Mucosa of stomach (tissue), 1 donor: ENCODE measurements at regions not wholly inside any gene's neighbourhood (a gene's known extent, or its start where the extent isn't known, plus 50 kb on each side); places are given as distances from the start of the nearest gene placed in this dataset.

Source experiments
- H3K27me3 ChIP-seq: one replicate; pipeline ENCODE4 v1.7.0; 2013; ENCODE audit warnings: mild to moderate bottlenecking, low read length; ENCODE audit not compliant: control insufficient read depth, insufficient read depth
- H3K36me3 ChIP-seq: one replicate; pipeline ENCODE4 v1.7.0; 2013; ENCODE audit warnings: low read length; ENCODE audit not compliant: control insufficient read depth, insufficient read depth
- H3K4me1 ChIP-seq: one replicate; pipeline ENCODE4 v1.7.0; 2013; ENCODE audit warnings: mild to moderate bottlenecking, low read length; ENCODE audit not compliant: control insufficient read depth, insufficient read depth
- H3K4me3 ChIP-seq: one replicate; pipeline ENCODE4 v1.7.0; 2013; ENCODE audit warnings: low read length
- H3K9ac ChIP-seq: one replicate; pipeline ENCODE4 v1.7.0; 2013; ENCODE audit warnings: mild to moderate bottlenecking, low read length, moderate library complexity
- H3K9me3 ChIP-seq: one replicate; pipeline ENCODE4 v1.7.0; 2013; ENCODE audit warnings: mild to moderate bottlenecking, low read length, moderate library complexity; ENCODE audit not compliant: control insufficient read depth
- donor health status: Pancreatic carcinoma.

GRCh38 chr14:71536015-71536740 lies 396.1 kb upstream of the RGS6 start:
- H3K4me1 ChIP-seq: peaks cover 7% of the 10 kb centered on the region
- no peak overlapping the region for H3K4me3 ChIP-seq
- no peaks in the 10 kb centered on the region for H3K9me3 ChIP-seq
- H3K27me3 ChIP-seq: no peaks in the 10 kb centered on the region
- H3K36me3 ChIP-seq: no peaks in the 10 kb centered on the region
- H3K9ac ChIP-seq: no peak overlapping the region

- no peaks in the 10 kb centered on the region for H3K27me3 ChIP-seq
- H3K9ac ChIP-seq: no peak overlapping the region
- peaks cover 7% of the 10 kb centered on the region for H3K4me1 ChIP-seq
- H3K36me3 ChIP-seq: no peaks in the 10 kb centered on the region
- H3K4me3 ChIP-seq: no peak overlapping the region
- H3K9me3 ChIP-seq: no peaks in the 10 kb centered on the region
These were observed 395.1 kb upstream of the RGS6 start for GRCh38 chr14:71536927-71537772.

GRCh38 chr14:71538288-71538687 lies 393.9 kb upstream of the RGS6 start:
- no peak overlapping the region for H3K9ac ChIP-seq
- no peak overlapping the region for H3K4me3 ChIP-seq
- no peaks in the 10 kb centered on the region for H3K36me3 ChIP-seq
- no peaks in the 10 kb centered on the region for H3K9me3 ChIP-seq
- H3K27me3 ChIP-seq: no peaks in the 10 kb centered on the region
- peaks cover 7% of the 10 kb centered on the region for H3K4me1 ChIP-seq

- Histone ChIP-seq H3K4me1 (peaks cover 7% of the 10 kb centered on the region), H3K36me3 (no peaks in the 10 kb centered on the region), H3K27me3 (no peaks in the 10 kb centered on the region), H3K4me3 (no peak overlapping the region), H3K9ac (no peak overlapping the region), H3K9me3 (no peaks in the 10 kb centered on the region)
These were observed 393.1 kb upstream of the RGS6 start for GRCh38 chr14:71538938-71539649.

- H3K4me3 ChIP-seq: no peak overlapping the region
- H3K27me3 ChIP-seq: no peaks in the 10 kb centered on the region
- no peak overlapping the region for H3K9ac ChIP-seq
- H3K4me1 ChIP-seq: peaks cover 7% of the 10 kb centered on the region
- H3K36me3 ChIP-seq: no peaks in the 10 kb centered on the region
- H3K9me3 ChIP-seq: no peaks in the 10 kb centered on the region
These were observed 392.5 kb upstream of the RGS6 start for GRCh38 chr14:71539650-71540285.

- Histone ChIP-seq H3K4me3 (no peak overlapping the region), H3K36me3 (no peaks in the 10 kb centered on the region), H3K9me3 (no peaks in the 10 kb centered on the region), H3K27me3 (no peaks in the 10 kb centered on the region), H3K4me1 (peaks cover 7% of the 10 kb centered on the region), H3K9ac (no peak overlapping the region)
These were observed 391.0 kb upstream of the RGS6 start for GRCh38 chr14:71541271-71541670.

- H3K9ac ChIP-seq: no peak overlapping the region
- H3K9me3 ChIP-seq: no peaks in the 10 kb centered on the region
- no peaks in the 10 kb centered on the region for H3K27me3 ChIP-seq
- H3K4me3 ChIP-seq: no peak overlapping the region
- peaks cover 7% of the 10 kb centered on the region for H3K4me1 ChIP-seq
- H3K36me3 ChIP-seq: no peaks in the 10 kb centered on the region
These were observed 390.1 kb upstream of the RGS6 start for GRCh38 chr14:71541973-71542690.

- no peaks in the 10 kb centered on the region for H3K27me3 ChIP-seq
- H3K36me3 ChIP-seq: no peaks in the 10 kb centered on the region
- no peak overlapping the region for H3K4me3 ChIP-seq
- H3K4me1 ChIP-seq: no peaks in the 10 kb centered on the region
- H3K9ac ChIP-seq: no peak overlapping the region
- H3K9me3 ChIP-seq: no peaks in the 10 kb centered on the region
These were observed 382.7 kb upstream of the RGS6 start for GRCh38 chr14:71549421-71550050.

- no peak overlapping the region for H3K9ac ChIP-seq
- no peaks in the 10 kb centered on the region for H3K36me3 ChIP-seq
- H3K9me3 ChIP-seq: no peaks in the 10 kb centered on the region
- H3K27me3 ChIP-seq: no peaks in the 10 kb centered on the region
- no peak overlapping the region for H3K4me3 ChIP-seq
- H3K4me1 ChIP-seq: no peaks in the 10 kb centered on the region
These were observed 381.9 kb upstream of the RGS6 start for GRCh38 chr14:71550367-71550766.

GRCh38 chr14:71551291-71551950 lies 380.8 kb upstream of the RGS6 start:
- H3K4me1 ChIP-seq: no peaks in the 10 kb centered on the region
- no peak overlapping the region for H3K4me3 ChIP-seq
- no peaks in the 10 kb centered on the region for H3K27me3 ChIP-seq
- H3K9ac ChIP-seq: no peak overlapping the region
- H3K36me3 ChIP-seq: no peaks in the 10 kb centered on the region
- H3K9me3 ChIP-seq: no peaks in the 10 kb centered on the region

- no peaks in the 10 kb centered on the region for H3K4me1 ChIP-seq
- H3K27me3 ChIP-seq: no peaks in the 10 kb centered on the region
- H3K4me3 ChIP-seq: no peak overlapping the region
- H3K36me3 ChIP-seq: no peaks in the 10 kb centered on the region
- no peak overlapping the region for H3K9ac ChIP-seq
- H3K9me3 ChIP-seq: no peaks in the 10 kb centered on the region
These were observed 379.4 kb upstream of the RGS6 start for GRCh38 chr14:71552809-71553208.
